Endothelial cell of umbilical vein (primary cell): ENCODE measurements at regions not wholly inside any gene's neighbourhood (a gene's known extent, or its start where the extent isn't known, plus 50 kb on each side); places are given as distances from the start of the nearest gene placed in this dataset.

ENCODE experiments used
- EZH2 ChIP-seq: IDR thresholded peaks from 2 replicates; pipeline ENCODE4 v1.6.1; 2012; ENCODE audit warnings: borderline replicate concordance, low read depth, mild to moderate bottlenecking, moderate library complexity, low read length, inconsistent platforms; ENCODE audit not compliant: severe bottlenecking
- MYC ChIP-seq: IDR thresholded peaks from one replicate; pipeline ENCODE4 v1.6.1; 2011; ENCODE audit warnings: mild to moderate bottlenecking, low read depth, low read length
- POLR2A ChIP-seq: IDR thresholded peaks from 2 replicates; pipeline ENCODE4 v1.6.1; 2012; ENCODE audit warnings: low read depth, mild to moderate bottlenecking, control low read depth, low read length
- POLR2AphosphoS5 ChIP-seq: IDR thresholded peaks from 2 replicates; pipeline ENCODE4 v1.6.1; 2012; ENCODE audit warnings: low read depth, mild to moderate bottlenecking, control low read depth, low read length, moderate library complexity; ENCODE audit not compliant: insufficient read depth
- TF ChIP-seq, protein P1 (sequence below), 2 donors: IDR thresholded peaks; 1 replicate in 1 of 2; 2 replicates in 1 of 2; pipeline ENCODE4 v1.5.1; 2011; ENCODE audit warnings: low read length in 2 of 2, mild to moderate bottlenecking in 2 of 2, moderate library complexity in 2 of 2, control low read depth in 1 of 2, inconsistent platforms in 1 of 2, low read depth in 1 of 2; ENCODE audit not compliant: insufficient read depth in 1 of 2; ENCODE audit errors: extremely low read depth in 1 of 2
- TF ChIP-seq, protein P2 (sequence below): IDR thresholded peaks from 2 replicates; pipeline ENCODE4 v1.6.1; 2011; ENCODE audit not compliant: insufficient read depth, insufficient read length

DNA sequence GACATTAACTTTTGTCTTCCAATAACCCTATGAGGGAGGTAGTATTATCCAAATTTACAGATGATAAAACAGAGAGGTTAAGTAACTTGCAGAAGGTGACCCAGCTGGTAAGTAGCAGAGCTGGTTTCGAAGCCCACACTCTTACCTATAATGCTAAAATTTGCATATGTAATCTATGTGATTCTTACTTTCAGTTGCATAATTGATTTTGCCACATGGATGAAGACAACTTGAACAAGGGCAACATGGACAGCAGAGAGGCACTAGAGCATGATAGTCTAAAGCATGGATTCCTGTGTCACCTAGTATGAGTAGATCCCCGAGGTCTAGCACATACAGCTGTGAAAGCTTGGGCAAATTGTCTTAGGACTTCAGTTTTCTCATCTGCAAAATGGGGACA lies 117.6 kb upstream of the DTNBP1 start:
- TF ChIP-seq, protein P1, sequence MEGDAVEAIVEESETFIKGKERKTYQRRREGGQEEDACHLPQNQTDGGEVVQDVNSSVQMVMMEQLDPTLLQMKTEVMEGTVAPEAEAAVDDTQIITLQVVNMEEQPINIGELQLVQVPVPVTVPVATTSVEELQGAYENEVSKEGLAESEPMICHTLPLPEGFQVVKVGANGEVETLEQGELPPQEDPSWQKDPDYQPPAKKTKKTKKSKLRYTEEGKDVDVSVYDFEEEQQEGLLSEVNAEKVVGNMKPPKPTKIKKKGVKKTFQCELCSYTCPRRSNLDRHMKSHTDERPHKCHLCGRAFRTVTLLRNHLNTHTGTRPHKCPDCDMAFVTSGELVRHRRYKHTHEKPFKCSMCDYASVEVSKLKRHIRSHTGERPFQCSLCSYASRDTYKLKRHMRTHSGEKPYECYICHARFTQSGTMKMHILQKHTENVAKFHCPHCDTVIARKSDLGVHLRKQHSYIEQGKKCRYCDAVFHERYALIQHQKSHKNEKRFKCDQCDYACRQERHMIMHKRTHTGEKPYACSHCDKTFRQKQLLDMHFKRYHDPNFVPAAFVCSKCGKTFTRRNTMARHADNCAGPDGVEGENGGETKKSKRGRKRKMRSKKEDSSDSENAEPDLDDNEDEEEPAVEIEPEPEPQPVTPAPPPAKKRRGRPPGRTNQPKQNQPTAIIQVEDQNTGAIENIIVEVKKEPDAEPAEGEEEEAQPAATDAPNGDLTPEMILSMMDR (IDR thresholded peaks at IDR 0.05; ENCODE audit: extremely low read depth in 1 of 2, insufficient read depth in 1 of 2, low read depth in 1 of 2, low read length in 2 of 2) = no peak
- TF ChIP-seq EZH2 = no peak
- TF ChIP-seq, protein P2, sequence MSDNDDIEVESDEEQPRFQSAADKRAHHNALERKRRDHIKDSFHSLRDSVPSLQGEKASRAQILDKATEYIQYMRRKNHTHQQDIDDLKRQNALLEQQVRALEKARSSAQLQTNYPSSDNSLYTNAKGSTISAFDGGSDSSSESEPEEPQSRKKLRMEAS = no peak
- TF ChIP-seq POLR2A = no peak
- TF ChIP-seq POLR2AphosphoS5 = no peak
- no peak for TF ChIP-seq MYC
